ENCODE measurements at regions not wholly inside any gene's neighbourhood (a gene's known extent, or its start where the extent isn't known, plus 50 kb on each side); places are given as distances from the start of the nearest gene placed in this dataset.
"Not testable (repeated sequence)": the region's sequence is repeated elsewhere in the genome, so short reads cannot be mapped to it uniquely, and the experiment has no call there.

DNA sequence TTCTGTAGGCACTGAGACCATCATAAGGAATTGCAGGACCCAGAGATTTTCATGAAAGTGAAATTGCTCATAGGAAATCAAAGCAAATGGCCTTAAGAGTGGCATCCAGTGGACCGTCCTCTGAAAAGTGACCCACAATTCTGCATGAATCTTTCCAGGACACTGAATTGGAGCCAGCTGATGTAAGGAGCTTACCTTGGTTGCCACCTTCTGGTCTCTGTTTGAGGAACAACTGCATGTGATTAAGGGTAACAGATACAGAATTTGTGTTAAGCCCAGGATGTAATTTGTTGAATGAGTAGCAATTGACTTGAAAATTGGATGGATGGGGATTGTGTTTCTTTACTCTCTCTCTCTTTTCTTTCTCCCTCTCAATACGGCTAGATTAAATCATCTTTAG is 49.9 kb upstream of the GAS1 start:
- DNase-seq (ENCODE audit: low read depth in 1 of 2, low spot score in 1 of 2) = no peak

DNA sequence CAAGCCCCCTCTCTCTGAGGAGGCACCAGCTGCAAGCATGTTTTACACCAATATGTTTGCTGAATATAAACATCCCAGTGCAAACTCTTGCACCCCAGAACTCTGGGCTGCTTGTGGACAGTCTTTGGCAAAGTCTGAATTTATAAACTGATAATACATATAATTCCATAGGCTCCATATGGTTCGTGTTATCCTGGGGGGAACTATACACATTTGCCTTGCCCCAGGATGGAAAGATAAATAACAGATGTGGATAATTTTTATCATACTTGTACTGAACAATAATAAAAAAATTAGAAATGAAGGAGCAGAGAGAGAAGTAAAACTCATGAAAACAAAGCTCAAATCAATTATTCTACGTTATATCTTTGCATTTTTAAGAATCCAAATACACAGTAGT is 50.6 kb upstream of the GAS1 start:
- no peak for DNase-seq (ENCODE audit: low read depth in 1 of 2, low spot score in 1 of 2)

DNA sequence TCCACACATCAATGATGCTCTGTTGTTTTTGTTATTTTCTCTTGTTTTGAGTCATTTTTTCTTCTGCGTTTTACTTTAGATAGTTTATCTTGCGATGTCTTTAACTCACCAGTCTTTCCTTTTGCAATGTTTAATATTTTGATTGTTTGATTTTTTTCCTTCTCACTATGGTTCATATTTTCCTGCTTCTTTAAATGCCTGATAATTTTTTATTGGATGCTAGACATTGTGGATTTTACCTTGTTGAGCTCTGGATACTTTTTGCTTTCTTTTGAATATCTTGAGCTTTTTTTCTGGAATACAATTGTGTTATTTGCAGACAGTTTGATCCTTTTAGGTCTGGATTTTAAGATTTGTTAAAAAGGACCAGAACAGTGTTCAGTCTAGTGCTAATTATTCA is 55.2 kb upstream of the GAS1 start:
- no peak for DNase-seq (ENCODE audit: low read depth in 1 of 2, low spot score in 1 of 2)

DNA sequence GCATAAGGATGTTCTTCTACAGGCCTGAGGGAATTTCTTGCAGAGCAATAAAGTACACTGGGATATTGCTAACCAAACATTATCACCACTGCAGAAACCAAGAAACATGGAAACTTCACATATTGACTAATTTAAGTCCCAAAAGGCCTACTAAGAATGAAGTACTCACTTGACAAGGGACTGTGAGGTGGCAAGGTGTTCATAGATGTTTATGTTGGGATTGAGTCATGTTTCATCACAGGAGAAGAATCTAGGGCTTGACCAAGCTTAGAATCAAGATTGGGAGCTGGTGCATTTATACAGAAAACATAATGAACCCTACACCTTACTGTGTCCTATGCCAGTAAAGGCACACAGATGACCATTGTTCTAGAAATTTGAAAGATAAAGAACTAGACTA is 56.7 kb upstream of the GAS1 start:
- DNase-seq (ENCODE audit: low read depth in 1 of 2, low spot score in 1 of 2) = no peak

DNA sequence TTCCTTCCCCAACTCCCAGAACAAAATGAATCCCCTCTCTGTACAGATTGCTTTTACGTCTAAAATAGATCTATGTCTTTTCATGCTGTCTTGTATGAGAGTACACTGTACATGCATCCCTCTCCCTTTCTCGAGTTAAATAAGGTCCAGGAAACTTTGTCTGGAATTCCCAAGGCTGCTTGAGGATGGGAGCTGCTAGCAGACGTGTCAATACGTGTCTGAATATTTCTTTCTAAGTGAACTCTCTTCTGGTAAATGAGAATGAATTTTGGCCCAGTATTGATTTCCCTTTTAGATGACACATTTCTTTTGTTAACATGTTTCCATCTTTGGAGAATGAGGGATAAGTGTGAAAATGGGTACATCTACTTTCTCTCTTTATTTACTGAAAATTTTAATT is 59.6 kb upstream of the GAS1 start:
- no peak for DNase-seq (ENCODE audit: low read depth in 1 of 2, low spot score in 1 of 2)

DNA sequence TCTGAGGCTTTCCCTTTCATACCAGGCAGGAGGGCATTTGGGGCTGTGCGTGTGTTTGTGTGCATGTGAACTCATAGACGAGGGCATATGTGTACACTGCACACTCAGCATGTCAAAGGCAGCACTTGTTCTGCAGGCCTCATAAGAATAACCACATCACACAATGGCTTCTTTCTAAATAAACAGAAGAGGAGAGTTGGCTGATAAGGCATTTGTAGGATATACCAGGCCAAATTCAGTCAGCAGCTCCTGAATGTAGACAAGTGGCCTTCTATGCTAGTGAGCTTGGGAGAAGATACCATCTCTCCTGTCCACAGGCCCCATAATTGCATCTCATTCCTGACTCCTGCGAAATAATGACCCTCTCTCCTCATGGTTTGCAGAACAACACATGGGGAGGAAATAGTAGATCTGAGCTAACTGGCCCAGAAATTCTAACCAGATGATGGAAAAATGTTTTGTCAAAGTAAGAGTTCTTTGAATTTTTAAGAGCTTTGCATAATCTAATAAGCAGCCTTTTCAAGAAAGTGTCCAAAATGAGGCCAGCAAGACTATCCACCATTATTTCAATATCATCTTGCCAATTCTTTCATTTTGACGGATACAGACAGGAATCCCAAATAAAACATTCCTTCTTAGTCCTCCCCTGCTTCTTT is 60.5 kb upstream of the GAS1 start:
- DNase-seq (ENCODE audit: low read depth in 1 of 2, low spot score in 1 of 2) = no peak

DNA sequence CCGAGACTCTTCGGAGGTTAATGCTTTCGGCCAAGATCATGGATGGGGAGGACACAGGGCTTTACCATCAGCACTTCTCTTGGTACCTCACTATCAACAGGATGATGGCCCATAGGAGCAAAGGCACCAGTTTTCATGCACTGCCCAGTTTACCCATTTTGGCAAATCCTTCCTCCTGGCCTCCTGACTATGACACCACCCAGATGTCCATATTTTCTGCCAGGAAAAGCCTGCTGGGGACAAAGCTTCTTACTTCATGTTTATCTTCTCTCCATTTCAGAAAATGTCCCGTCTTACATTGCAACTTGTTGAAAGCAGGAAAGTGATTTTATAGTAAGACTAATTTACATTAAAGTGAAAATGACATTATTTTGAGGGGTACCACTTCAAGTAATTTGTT is 61.4 kb upstream of the GAS1 start:
- no peak for DNase-seq (ENCODE audit: low read depth in 1 of 2, low spot score in 1 of 2)

DNA sequence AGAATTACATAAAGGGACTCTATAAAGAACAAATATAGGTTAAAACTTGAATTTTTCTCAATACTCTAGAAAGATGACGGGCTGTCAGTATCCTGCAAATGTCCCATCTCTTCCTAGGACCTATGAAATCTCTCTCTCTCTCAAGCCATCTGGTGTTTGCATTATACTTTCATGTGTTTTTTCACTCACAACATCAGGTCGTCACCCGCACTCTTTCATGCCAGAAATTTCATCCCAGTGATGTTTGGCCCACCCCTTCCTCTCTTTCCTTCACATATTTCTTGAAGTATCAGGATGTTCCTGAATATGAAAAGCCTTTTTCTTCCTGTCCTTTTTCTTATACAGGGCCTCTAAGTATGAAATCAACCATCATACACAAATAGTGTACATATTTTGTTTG is 63.3 kb upstream of the GAS1 start:
- no peak for DNase-seq (ENCODE audit: low read depth in 1 of 2, low spot score in 1 of 2)

DNA sequence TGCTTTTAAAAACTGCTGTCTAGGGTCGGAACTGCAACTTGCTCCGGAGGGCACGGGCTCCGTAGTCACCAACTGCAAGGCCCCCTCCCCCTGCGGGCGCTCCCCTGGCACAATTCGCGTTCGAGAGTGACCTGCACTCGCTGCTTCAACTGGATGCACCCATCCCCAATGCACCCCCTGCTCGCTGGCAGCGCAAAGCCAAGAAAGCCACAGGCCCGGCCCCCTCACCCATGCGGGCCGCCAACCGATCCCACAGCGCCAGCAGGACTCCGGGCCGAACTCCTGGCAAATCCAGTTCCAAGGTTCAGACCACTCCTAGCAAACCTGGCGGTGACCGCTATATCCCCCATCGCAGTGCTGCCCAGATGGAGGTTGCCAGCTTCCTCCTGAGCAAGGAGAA is 64.2 kb upstream of the GAS1 start:
- no peak for DNase-seq (ENCODE audit: low read depth in 1 of 2, low spot score in 1 of 2)

DNA sequence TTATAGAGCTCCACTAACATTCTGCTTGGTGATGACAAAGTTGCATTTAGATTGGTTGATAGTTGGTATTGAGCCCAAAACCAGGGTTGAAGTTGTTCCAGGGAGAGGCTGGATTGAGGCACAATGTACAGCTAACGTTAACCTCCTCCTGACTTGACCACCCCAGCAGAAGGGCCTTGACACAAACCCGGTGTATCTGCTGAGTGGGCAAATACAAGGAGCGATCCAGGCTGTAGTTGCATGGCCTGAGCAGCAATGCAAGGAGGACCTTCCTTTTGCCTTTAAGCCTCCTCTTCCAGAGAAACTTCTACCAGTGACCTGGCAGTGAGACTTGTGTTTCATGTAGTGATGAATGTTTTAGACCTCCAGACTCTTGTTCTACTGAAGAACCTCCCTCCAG is 66.2 kb upstream of the GAS1 start:
- no peak for DNase-seq (ENCODE audit: low read depth in 1 of 2, low spot score in 1 of 2)

DNA sequence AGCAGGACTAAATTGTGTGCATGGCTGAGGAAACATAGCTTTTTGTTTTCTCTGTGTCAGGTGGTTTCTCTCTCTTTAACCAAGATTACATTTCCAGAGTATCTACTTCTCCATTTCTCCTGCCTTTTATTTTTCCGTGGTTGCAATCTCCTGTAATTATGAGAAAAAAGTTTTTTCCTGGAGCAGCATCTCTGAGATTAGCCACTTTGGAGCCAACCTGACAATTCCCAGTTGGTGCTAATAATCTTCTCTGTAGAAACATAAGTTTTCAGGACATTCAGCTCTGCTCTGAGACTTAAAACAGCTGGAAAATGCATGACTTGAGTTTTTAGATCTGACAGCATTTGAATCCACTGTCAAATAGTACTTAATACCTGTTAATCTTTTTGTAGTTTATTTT is 67.1 kb upstream of the GAS1 start:
- DNase-seq (ENCODE audit: low read depth in 1 of 2, low spot score in 1 of 2) = no peak

DNA sequence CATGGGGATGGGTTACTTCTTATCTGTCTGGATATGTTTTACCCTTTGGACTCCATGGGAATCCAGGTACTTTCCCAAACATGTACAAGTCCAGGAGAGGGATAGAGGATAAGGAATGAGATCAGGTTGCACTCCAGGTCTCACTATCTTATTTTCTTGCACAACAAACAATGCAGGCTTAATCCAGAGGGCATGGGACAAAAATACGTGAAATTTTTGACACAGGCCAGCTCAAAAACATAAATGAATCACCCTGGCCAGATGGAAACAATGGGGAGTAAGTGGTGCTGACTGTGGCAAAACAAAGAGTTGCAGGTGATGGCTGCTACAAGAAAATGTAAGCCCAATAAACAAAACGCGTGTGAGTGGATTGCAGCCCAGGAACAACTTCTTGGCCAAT is 69.4 kb upstream of the GAS1 start:
- DNase-seq (ENCODE audit: low read depth in 1 of 2, low spot score in 1 of 2) = no peak

DNA sequence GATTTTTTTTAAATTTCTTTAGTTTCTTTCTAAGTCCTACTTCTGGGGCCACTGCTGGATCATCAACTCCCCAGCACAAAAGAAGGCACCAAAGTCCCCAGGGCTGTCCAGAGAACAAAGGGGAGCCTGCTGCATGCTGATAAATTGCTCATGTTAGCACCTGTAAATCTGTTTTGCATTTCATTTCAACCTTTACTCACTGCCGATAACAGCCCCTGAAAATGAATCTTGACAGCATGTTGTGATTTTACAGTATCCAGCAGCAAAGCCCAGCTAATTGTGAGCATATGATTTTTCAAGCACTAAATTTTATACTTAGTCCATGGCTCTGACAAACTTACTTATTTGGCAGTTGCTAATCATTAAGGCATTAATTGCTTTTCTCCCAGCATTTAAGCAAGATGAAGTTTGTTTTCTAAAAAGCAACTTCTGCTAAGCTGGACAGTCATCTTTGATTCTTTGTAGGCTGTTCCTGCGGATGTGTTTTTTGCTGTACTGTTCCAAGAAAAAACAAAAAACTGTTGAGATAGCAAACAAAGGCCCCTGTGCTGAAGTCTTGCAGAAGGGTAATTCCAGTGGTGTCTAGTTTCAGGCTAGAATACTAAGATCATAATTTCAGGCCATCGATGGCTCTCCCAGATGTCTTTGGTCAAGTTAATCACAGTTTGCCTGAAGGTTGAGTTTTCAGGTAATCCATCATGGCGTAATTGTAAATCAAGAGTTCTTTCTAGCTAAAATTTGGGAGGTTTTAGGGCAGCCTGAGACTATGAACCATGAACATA is 73.1 kb upstream of the GAS1 start:
- no peak for DNase-seq (ENCODE audit: low read depth in 1 of 2, low spot score in 1 of 2)

DNA sequence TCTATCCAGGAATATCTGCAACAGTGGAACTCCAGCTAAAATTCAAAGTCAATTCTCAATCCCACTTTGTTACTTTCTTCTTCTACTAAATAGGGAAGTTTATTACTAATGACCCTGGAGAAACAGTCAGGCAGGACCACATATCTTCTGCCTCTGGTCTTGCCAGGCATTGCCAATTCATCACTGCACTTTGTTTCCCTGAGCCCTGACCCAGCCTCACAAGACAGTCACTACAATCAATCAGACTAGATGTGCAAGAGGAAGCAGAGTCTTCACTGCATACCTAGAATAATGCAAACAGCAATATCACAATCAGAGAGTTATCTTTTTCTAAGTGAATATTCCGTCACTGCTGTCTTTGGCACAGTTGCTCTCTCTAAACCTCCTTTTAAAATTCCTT is 74.9 kb upstream of the GAS1 start:
- DNase-seq (ENCODE audit: low read depth in 1 of 2, low spot score in 1 of 2) = no peak

DNA sequence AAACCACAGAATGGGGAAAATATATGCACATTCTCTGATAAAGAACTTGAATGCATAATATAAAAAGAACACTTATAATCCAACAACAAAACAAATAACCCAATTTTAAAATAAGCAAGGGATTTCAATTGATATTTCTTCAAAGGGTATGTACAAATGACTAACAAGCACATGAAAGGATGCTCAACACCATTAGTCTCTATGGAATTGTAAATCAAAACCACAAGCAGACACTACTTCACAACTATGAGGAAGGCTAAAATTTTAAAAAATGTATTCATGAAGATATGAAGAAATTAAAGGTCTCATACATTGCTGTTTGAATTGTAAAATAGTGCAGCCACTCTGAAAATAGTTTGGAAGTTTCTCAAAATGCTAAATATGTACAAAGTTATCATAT is 78.9 kb upstream of the GAS1 start:
- DNase-seq (ENCODE audit: low read depth in 1 of 2, low spot score in 1 of 2) = no peak

DNA sequence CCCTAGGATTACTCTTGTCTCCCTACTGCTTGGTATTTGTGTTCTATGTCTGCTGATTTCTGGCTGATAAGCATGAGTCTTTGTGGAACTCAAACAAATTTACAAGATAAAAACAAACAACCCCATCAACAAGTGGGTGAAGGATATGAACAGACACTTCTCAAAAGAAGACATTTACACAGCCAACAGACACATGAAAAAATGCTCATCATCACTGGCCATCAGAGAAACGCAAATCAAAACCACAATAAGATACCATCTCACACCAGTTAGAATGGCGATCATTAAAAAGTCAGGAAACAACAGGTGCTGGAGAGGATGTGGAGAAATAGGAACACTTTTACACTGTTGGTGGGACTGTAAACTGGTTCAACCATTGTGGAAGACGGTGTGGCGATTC is 81.5 kb upstream of the GAS1 start:
- DNase-seq (ENCODE audit: low read depth in 1 of 2, low spot score in 1 of 2) = not testable (repeated sequence)

DNA sequence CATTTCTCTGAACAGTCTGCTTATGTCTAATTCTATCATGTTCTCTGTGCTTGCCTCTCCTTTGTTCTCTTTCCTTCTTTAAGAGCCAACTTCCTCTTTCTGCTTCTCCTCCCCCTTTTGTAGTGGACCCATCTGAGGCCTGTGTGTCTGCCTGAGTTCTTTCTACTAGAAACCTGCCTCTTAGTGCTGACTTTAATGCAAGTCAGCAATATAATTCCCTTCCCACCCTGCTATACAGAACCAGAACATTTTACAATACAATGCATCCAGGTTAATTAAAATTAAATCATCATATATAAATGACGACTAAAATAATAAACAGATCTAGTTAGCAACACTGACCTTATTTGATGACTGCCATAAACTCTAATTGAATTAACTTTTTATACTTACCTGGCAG is 82.6 kb upstream of the GAS1 start:
- DNase-seq (ENCODE audit: low read depth in 1 of 2, low spot score in 1 of 2) = no peak

DNA sequence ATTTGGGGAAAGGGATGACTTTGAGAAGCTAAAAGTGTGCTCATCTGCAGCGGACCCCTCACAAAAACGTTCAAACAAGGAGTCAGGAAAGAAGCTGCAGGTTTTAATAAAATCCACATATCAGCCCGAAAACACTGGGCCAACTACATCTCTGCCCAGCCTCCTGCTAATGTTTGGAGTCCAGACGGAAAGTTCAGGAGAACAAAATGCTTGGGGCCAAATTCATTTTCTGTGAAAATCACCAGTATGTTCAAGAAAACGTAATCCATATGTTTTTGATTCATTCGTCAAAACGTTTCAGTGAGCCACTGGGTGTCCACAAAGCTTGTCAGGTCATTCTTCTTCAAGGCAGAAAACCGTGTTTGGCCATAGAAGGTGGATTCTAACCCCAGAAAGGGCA is 87.5 kb upstream of the GAS1 start:
- DNase-seq (ENCODE audit: low read depth in 1 of 2, low spot score in 1 of 2) = no peak

DNA sequence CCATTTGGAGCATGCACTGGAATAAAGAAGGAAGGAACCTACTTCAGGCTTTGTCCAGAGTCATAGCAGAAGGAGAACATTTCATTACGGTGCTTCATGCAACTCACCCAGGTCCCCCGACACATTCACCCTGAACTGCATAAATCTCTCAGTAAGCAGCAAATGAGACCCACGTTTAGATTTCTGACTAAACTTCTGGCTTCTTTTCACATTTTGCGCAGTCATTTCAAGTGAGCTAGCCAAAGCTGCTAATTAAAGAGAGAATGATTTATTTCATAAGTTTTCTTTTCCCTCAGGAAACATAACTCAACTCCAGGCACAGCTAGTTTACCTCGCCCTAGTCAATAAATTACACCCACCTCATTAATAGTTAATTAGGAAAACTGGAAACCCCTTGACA is 88.6 kb upstream of the GAS1 start:
- DNase-seq (ENCODE audit: low read depth in 1 of 2, low spot score in 1 of 2) = no peak

DNA sequence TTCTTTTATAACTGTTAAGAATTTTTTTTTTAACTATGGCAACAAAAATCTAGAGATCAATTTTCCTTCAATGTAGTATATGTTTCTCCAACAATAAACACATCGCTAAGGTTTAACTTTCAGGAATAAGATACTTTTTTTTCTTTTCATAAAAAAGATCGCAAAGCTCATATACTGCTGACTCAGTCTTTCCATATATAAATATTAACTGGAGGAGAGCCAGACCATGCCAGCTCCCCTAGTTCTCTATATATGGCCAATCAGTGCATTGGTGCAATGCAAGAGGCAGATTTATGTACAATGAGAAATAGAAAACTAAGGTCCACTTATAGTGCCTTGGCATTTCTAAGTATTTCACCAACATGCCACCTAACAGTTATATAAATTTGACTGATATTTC is 89.2 kb upstream of the GAS1 start:
- no peak for DNase-seq (ENCODE audit: low read depth in 1 of 2, low spot score in 1 of 2)

DNA sequence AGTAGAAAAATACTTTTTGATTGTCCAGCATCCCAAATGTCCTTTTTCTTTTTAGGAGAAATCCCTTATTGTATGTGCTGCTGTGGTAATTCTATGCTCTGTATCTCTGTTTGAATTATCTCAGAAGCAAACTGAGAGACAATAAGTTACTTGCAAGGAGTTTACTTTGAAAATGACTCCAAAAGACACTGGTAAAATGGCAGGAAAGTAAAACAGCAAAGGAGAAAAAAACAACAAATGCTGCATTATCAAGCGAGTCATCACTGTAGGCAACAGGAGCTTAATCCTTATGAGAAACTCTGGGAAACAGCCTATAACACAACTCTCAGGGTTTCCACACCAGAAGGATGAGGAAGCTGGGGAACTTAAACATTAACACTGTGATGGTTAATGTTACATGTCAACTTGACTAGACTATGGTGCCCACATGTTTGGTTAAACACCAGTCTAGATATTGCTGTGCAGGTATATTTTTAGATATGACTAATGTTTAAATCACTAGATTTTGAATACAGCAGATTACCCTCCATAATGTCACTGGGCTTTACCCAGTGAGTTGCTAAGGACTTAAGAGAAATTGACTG is 92.6 kb upstream of the GAS1 start:
- no peak for DNase-seq (ENCODE audit: low read depth in 1 of 2, low spot score in 1 of 2)

DNA sequence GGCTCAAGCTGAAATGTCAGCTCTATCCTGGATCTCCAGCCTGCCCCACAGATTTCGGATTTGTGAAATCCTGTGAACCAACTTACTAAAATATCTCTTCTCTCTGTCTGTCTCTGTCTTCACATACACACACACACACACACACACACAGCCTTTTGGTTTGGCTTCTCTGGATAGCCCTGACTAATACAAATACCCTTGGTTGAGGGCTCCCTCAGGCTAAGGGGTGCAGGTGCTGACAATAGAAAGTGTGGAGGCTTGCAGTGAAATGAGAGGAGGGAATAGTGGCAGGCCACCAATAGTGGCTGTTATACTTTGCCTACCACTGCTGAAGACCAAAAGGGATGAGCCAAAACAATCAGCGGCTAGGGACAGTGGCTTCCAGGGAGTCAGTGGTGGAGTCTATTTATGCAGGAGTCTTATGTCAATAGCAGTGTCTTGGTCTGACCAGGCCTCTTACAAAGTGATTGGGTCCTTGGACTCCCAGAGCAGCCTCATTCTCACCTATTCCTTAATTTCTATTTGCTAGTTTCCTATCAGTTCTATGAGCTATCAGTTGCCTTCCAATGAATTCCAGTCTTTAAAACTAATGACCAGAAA is 93.2 kb upstream of the GAS1 start:
- no peak for DNase-seq (ENCODE audit: low read depth in 1 of 2, low spot score in 1 of 2)

All from activated T-helper 1 cell treated with anti-CD3 and anti-CD28 coated beads, Interleukin-2, amount 50 U/mL, for 16 hours (primary cell).